CD4-positive, alpha-beta T cell (primary cell): ENCODE measurements at regions not wholly inside any gene's neighbourhood (a gene's known extent, or its start where the extent isn't known, plus 50 kb on each side); places are given as distances from the start of the nearest gene placed in this dataset.

Experiments
- ATAC-seq: fragments of 200-7000 bp; cut with Tn5 transposase; one replicate; pipeline ENCODE4 v1.10.0; 2022; ENCODE audit warnings: mild to moderate bottlenecking; ENCODE audit not compliant: poor library complexity
- CTCF ChIA-PET: fragments of 350-600 bp; sonication (Branson Sonifier 250); formaldehyde crosslinking; loops from one replicate; lab custom pipeline; 2021; ENCODE audit warnings: antibody characterized with exemption, inconsistent platforms; lab: Charles Lee
- POLR2A ChIA-PET: fragments of 350-600 bp; sonication (Branson Sonifier 250); formaldehyde crosslinking; loops from one replicate; lab custom pipeline; 2021; ENCODE audit warnings: antibody characterized with exemption, inconsistent platforms; lab: Charles Lee
- DNase-seq, 14 experiments: peaks; one replicate each; pipeline ENCODE4 v3.0.0-alpha.2; 2013 to 2020; ENCODE audit warnings: mixed read lengths in 2 of 14
- H3K27ac ChIP-seq, 2 donors: one replicate each; pipeline versions ENCODE4 v1.5.1 to v1.7.0; 2013; ENCODE audit warnings: low read length in 2 of 2, low read depth in 1 of 2, mild to moderate bottlenecking in 1 of 2
- H3K27me3 ChIP-seq, 2 experiments: 1 replicate in 1 of 2; 2 replicates in 1 of 2; pipeline versions ENCODE4 v1.6.1 to v1.7.0; 2013; ENCODE audit warnings: low read length in 2 of 2, control low read depth in 1 of 2, mild to moderate bottlenecking in 1 of 2, moderate library complexity in 1 of 2; ENCODE audit not compliant: insufficient read depth in 2 of 2, control insufficient read depth in 1 of 2
- H3K36me3 ChIP-seq: one replicate; pipeline ENCODE4 v1.6.1; 2013; ENCODE audit warnings: low read length, control low read depth; ENCODE audit not compliant: insufficient read depth
- H3K4me1 ChIP-seq: one replicate; pipeline ENCODE4 v1.6.1; 2013; ENCODE audit warnings: low read length, control low read depth; ENCODE audit not compliant: insufficient read depth
- H3K4me3 ChIP-seq: one replicate; pipeline ENCODE4 v1.5.1; 2013; ENCODE audit warnings: mild to moderate bottlenecking, low read length, moderate library complexity
- H3K9me3 ChIP-seq, 2 experiments: 1 replicate in 1 of 2; 2 replicates in 1 of 2; pipeline versions ENCODE4 v1.6.1 to v1.7.0; 2013; ENCODE audit warnings: low read length in 2 of 2, mild to moderate bottlenecking in 2 of 2, control low read depth in 1 of 2, moderate library complexity in 1 of 2; ENCODE audit not compliant: control insufficient read depth in 1 of 2, insufficient read depth in 1 of 2
- H3K27ac Mint-ChIP-seq: one replicate; pipeline ENCODE4 v1.8.0; 2020; ENCODE audit warnings: mixed read lengths
- H3K27me3 Mint-ChIP-seq: one replicate; pipeline ENCODE4 v1.8.0; 2021; ENCODE audit warnings: mixed read lengths
- H3K36me3 Mint-ChIP-seq: one replicate; pipeline ENCODE4 v1.8.0; 2021; ENCODE audit warnings: low read depth, mixed read lengths
- H3K4me1 Mint-ChIP-seq: one replicate; pipeline ENCODE4 v1.8.0; 2021; ENCODE audit warnings: low read depth, mixed read lengths
- H3K4me3 Mint-ChIP-seq: one replicate; pipeline ENCODE4 v1.8.0; 2020; ENCODE audit warnings: mild to moderate bottlenecking, mixed read lengths
- H3K9me3 Mint-ChIP-seq: one replicate; pipeline ENCODE4 v1.8.0; 2020; ENCODE audit warnings: mixed read lengths
- CTCF ChIP-seq: fragments of 200-600 bp; IDR thresholded peaks from one replicate; pipeline ENCODE4 v1.8.0; 2022; ENCODE audit warnings: antibody characterized with exemption, mild to moderate bottlenecking
- intact Hi-C, 2 experiments: fragments of 100-400 bp; cut with DNase I in 1 of 2; cut with micrococcal nuclease in 1 of 2; formaldehyde crosslinking; loops; one replicate each; pipeline versions ENCODE4 v1.15.1 to v1.9.0; 2023 to 2025; cut with DNase I, micrococcal nuclease

- Histone ChIP-seq H3K9me3 (no peaks in the 10 kb centered on the region), H3K27ac (no peak overlapping the region), H3K4me1 (no peaks in the 10 kb centered on the region), H3K27me3 (no peaks in the 10 kb centered on the region), H3K36me3 (no peaks in the 10 kb centered on the region), H3K4me3 (no peak overlapping the region)
- Mint-ChIP-seq H3K36me3 (no peaks in the 10 kb centered on the region), H3K4me3 (no peak overlapping the region), H3K27me3 (peaks cover 5% of the 10 kb centered on the region), H3K27ac (no peak overlapping the region), H3K9me3 (peaks cover 6% of the 10 kb centered on the region), H3K4me1 (no peaks in the 10 kb centered on the region)
- no peak for TF ChIP-seq CTCF
- POLR2A ChIA-PET, result no interaction called here
- ATAC-seq (no peak), DNase-seq (no peak)
- intact Hi-C loops, result no loop called here
- CTCF ChIA-PET, result no interaction called here
These were observed 191.6 kb downstream of the TRIM36 start for GRCh38 chr5:114977979-114978573.

- Histone ChIP-seq H3K27me3 (no peaks in the 10 kb centered on the region), H3K36me3 (no peaks in the 10 kb centered on the region), H3K4me3 (no peak overlapping the region), H3K4me1 (no peaks in the 10 kb centered on the region), H3K27ac (no peak overlapping the region), H3K9me3 (no peaks in the 10 kb centered on the region)
- ChIA-PET CTCF (no interaction called here), POLR2A (no interaction called here)
- Mint-ChIP-seq H3K27ac (no peak overlapping the region), H3K4me1 (no peaks in the 10 kb centered on the region), H3K9me3 (peaks cover 7% of the 10 kb centered on the region), H3K36me3 (no peaks in the 10 kb centered on the region), H3K27me3 (no peaks in the 10 kb centered on the region), H3K4me3 (no peak overlapping the region)
- ATAC-seq (no peak), DNase-seq (no peak)
- TF ChIP-seq CTCF, result no peak
- intact Hi-C loops, result no loop called here
These were observed 200.2 kb downstream of the TRIM36 start for GRCh38 chr5:114969482-114969881.

DNA sequence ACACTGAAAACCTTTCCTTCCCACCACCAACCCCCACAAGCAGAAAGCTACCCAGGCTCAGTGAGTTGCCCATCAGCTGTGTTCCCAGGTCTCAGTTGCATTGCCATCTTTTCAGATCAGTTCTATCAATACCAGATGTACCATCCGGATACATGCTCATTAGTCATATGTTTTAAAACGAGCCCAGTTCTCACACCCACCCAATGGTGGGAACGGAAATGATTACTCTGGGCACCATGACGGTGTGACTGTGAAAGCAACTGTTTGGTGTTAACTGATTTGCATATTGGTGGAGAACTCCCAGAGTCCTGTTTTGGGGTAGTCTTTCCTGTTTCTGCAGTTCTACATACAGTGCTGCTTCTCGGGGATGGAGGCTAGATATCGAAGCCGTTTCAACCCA, 212.3 kb downstream of the TRIM36 start:
- no peak overlapping the region for H3K4me3 Mint-ChIP-seq
- peaks cover 5% of the 10 kb centered on the region for H3K9me3 Mint-ChIP-seq
- TF ChIP-seq CTCF, result no peak
- Histone ChIP-seq H3K9me3 (peaks cover 0 to 11% of the 10 kb centered on the region in 2 experiments), H3K27me3 (no peaks in the 10 kb centered on the region), H3K4me3 (no peak overlapping the region), H3K36me3 (no peaks in the 10 kb centered on the region), H3K27ac (no peak overlapping the region), H3K4me1 (no peaks in the 10 kb centered on the region)
- H3K27me3 Mint-ChIP-seq, result no peaks in the 10 kb centered on the region
- H3K27ac Mint-ChIP-seq, result no peak overlapping the region
- intact Hi-C loops, result no loop called here
- no peak for DNase-seq
- H3K36me3 Mint-ChIP-seq, result no peaks in the 10 kb centered on the region
- no peak for ATAC-seq
- H3K4me1 Mint-ChIP-seq, result no peaks in the 10 kb centered on the region
- ChIA-PET POLR2A (no interaction called here), CTCF (no interaction called here)
